Muscle of leg (tissue), 3 donors: ENCODE measurements at regions not wholly inside any gene's neighbourhood (a gene's known extent, or its start where the extent isn't known, plus 50 kb on each side); places are given as distances from the start of the nearest gene placed in this dataset.

Experiments used
- DNase-seq: peaks from one replicate; pipeline ENCODE4 v3.0.0; 2013
- H3K27ac ChIP-seq: one replicate; pipeline ENCODE4 v1.5.1; 2013; ENCODE audit warnings: mild to moderate bottlenecking, low read length, control low read depth
- H3K27me3 ChIP-seq: one replicate; pipeline ENCODE4 v1.6.1; 2013; ENCODE audit warnings: low read length; ENCODE audit not compliant: control insufficient read depth, insufficient read depth
- H3K36me3 ChIP-seq: one replicate; pipeline ENCODE4 v1.6.1; 2013; ENCODE audit warnings: low read length; ENCODE audit not compliant: control insufficient read depth, insufficient read depth
- H3K4me1 ChIP-seq: one replicate; pipeline ENCODE4 v1.6.1; 2013; ENCODE audit warnings: low read length; ENCODE audit not compliant: control insufficient read depth, insufficient read depth
- H3K4me3 ChIP-seq: one replicate; pipeline ENCODE4 v1.5.1; 2013; ENCODE audit warnings: low read length, control low read depth
- H3K9me3 ChIP-seq: replicated peaks from 2 replicates; pipeline ENCODE4 v1.6.1; 2013; ENCODE audit warnings: low read depth, low read length; ENCODE audit not compliant: control insufficient read depth
- WGBS: methylation state at CpG from one replicate; pipeline ENCODE4 v1.1.5; 2013; ENCODE audit warnings: missing lambda C conversion rate; ENCODE audit not compliant: insufficient coverage; 5-methylcytosine and 5-hydroxymethylcytosine counted together

DNA sequence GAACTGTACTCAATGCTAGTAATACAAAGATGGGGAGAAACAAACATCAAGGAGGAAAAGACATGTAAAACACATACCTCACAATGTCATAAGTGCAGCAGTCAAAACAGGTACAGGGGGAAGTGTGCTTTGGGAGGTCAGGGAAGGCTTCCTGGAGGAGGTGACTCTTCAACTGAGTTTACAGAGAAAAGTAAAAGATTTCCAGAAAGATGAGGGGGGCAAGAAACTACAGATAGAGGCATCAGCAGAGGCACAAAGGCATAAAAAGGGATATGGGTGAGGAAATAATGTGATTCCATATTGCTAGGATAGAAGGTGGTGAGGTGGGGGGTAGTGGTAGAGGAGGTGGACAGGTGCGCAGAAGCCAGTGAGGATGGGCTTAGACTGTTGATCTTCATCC is 95.0 kb downstream of the LSM5 start:
- 100% methylated on average over 1 of the region's 1 CpG for WGBS
- no peak for DNase-seq
- Histone ChIP-seq H3K27me3 (no peaks in the 10 kb centered on the region), H3K9me3 (no peaks in the 10 kb centered on the region), H3K4me1 (no peaks in the 10 kb centered on the region), H3K27ac (no peak overlapping the region), H3K36me3 (no peaks in the 10 kb centered on the region), H3K4me3 (no peak overlapping the region)

DNA sequence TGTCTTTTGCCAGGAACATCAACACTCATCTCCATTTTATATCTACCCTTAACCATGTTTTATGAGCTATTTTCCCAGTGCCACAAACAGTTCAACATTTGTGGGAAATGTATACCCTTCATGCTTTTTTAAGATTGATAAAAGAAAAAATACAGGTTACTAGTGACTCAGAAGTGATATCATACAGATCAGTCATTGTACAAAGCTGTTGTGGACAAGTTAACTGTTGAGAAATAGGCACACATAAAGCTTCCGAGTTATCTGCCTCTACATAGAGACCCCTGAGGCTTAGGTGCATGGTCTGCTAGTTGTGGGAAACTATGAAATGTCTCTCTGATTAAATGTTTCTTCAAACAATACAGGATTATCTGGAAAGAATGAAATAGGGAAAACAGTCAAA is 96.3 kb downstream of the LSM5 start:
- no peaks in the 10 kb centered on the region for H3K4me1 ChIP-seq
- H3K36me3 ChIP-seq = no peaks in the 10 kb centered on the region
- WGBS = no CpG with 5 or more reads among the region's 1 CpG
- DNase-seq = no peak
- no peaks in the 10 kb centered on the region for H3K9me3 ChIP-seq
- no peak overlapping the region for H3K27ac ChIP-seq
- no peaks in the 10 kb centered on the region for H3K27me3 ChIP-seq
- H3K4me3 ChIP-seq = no peak overlapping the region

DNA sequence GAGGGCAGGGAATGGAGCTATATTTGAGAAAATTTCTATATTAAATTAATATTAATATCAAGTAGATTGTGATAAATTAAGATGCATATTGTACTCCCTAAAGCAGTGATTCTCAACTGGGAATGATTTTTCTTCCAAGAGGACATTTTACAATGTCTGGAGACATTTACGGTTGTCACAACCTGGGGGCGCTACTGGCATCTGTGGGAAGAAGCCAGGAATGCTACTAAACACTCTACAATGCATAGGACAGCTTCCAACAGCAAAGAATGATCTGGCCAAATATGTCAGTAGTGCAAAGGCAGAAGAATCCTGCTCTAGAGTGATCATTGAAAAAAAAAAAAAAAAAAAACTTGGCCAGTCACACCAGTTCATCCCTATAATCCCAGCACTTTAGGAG is 100.0 kb downstream of the LSM5 start:
- no CpG with 5 or more reads among the region's 2 CpGs for WGBS
- H3K27me3 ChIP-seq = no peaks in the 10 kb centered on the region

GRCh38 chr7:32385316-32385956 is 104.7 kb downstream of the LSM5 start:
- H3K27me3 ChIP-seq = no peaks in the 10 kb centered on the region
- no peak overlapping the region for H3K27ac ChIP-seq
- H3K4me3 ChIP-seq = no peak overlapping the region
- no CpG with 5 or more reads among the region's 2 CpGs for WGBS
- peak; percentile 43 for DNase-seq
- no peaks in the 10 kb centered on the region for H3K9me3 ChIP-seq
- H3K4me1 ChIP-seq = peaks cover 3% of the 10 kb centered on the region
- H3K36me3 ChIP-seq = no peaks in the 10 kb centered on the region

More for the DNA sequence above, 100.0 kb downstream of the LSM5 start:
- DNase-seq = no peak
- Histone ChIP-seq H3K4me1 (no peaks in the 10 kb centered on the region), H3K4me3 (no peak overlapping the region), H3K36me3 (no peaks in the 10 kb centered on the region), H3K9me3 (no peaks in the 10 kb centered on the region), H3K27ac (no peak overlapping the region)

GRCh38 chr7:32381024-32381601 is 109.1 kb downstream of the LSM5 start:
- H3K9me3 ChIP-seq = no peaks in the 10 kb centered on the region
- no peak overlapping the region for H3K4me3 ChIP-seq
- H3K36me3 ChIP-seq = no peaks in the 10 kb centered on the region
- no peaks in the 10 kb centered on the region for H3K27me3 ChIP-seq
- DNase-seq = no peak
- peaks cover 7% of the 10 kb centered on the region for H3K4me1 ChIP-seq
- no peak overlapping the region for H3K27ac ChIP-seq
- WGBS = 76% methylated on average over 3 of the region's 4 CpGs

DNA sequence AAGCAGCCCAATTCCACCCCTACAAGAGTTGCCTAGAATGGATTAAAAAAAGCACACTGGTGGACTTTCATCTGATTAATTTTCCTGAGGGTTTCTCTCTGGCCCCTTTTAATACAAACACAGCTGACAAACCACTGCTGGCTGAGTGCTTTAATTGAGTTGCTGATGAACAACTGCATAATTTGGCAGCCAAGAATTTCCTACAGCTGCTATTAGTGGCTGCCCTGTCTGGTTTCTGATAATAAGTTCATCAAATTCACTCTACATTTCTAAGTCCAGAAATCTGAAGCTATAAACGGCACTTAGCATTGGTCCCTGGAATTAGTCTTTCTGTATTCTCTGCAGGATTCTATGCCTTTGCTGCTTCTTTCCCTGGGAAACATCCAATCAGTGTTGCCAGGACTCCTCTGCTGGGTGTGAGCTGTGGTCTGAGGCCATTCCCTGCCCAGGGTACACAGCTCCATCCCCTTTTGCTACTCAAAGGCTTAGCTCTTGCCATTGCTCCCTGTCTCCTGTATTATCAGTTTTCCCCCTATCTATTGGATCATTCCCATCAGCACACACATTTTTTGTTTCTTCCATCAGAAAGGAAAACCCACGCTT is 110.6 kb downstream of the LSM5 start:
- Histone ChIP-seq H3K4me3 (no peak overlapping the region), H3K9me3 (no peaks in the 10 kb centered on the region), H3K27ac (no peak overlapping the region), H3K27me3 (no peaks in the 10 kb centered on the region), H3K4me1 (peaks cover 7% of the 10 kb centered on the region), H3K36me3 (no peaks in the 10 kb centered on the region)
- WGBS = 67% methylated on average over 1 of the region's 2 CpGs
- peak; percentile 59 for DNase-seq

DNA sequence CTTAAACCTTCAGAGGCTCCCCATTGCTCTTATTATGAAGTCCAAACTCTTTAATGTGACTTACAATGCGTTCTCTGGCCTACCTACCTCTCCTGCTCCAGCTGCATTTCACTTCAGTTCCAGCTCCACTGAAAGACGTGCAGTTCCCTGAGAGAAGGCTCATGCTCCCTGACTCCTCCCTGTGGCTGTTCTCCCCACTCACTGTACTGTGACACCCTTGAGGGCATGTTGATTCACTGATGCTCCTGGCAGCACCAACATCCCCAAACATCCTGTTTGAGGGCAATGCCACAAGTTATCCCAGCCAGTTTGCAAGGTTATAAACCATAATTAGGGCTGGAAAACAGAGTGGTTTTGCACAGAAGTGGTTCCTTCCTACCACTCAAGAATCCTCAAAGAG is 111.2 kb downstream of the LSM5 start:
- DNase-seq = no peak
- Histone ChIP-seq H3K4me3 (no peak overlapping the region), H3K27me3 (no peaks in the 10 kb centered on the region), H3K27ac (no peak overlapping the region), H3K4me1 (peaks cover 7% of the 10 kb centered on the region), H3K9me3 (no peaks in the 10 kb centered on the region), H3K36me3 (no peaks in the 10 kb centered on the region)
- WGBS = 40% methylated on average over 2 of the region's 2 CpGs

GRCh38 chr7:32364581-32364980 is 125.6 kb downstream of the LSM5 start:
- WGBS = 83% methylated on average over 4 of the region's 4 CpGs

DNA sequence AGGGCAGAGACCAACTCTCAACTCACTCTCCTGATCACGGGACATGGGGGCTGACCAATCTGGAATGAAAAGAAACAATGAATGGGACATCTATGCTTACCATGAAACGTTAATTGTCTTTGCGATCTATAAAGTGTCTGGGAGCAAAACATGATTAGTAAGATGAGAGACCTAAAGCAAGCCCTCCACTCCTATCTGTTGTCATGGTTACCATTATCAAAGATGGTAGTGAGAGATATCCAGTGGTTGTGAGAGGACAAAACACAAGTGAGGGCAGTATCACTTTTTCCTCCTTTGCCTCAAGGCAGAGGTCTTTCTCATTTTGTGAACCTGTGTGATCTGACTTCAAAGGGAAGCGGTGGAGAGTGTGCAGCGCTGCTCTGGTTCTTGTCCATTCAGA is 130.1 kb downstream of the LSM5 start:
- Histone ChIP-seq H3K4me1 (no peaks in the 10 kb centered on the region), H3K4me3 (no peak overlapping the region), H3K27ac (no peak overlapping the region), H3K36me3 (no peaks in the 10 kb centered on the region), H3K9me3 (no peaks in the 10 kb centered on the region), H3K27me3 (no peaks in the 10 kb centered on the region)
- WGBS = 88% methylated on average over 2 of the region's 5 CpGs
- no peak for DNase-seq

More at GRCh38 chr7:32364581-32364980, 125.6 kb downstream of the LSM5 start:
- Histone ChIP-seq H3K27me3 (no peaks in the 10 kb centered on the region), H3K4me1 (no peaks in the 10 kb centered on the region), H3K36me3 (no peaks in the 10 kb centered on the region), H3K27ac (no peak overlapping the region), H3K9me3 (no peaks in the 10 kb centered on the region), H3K4me3 (no peak overlapping the region)
- DNase-seq = no peak

DNA sequence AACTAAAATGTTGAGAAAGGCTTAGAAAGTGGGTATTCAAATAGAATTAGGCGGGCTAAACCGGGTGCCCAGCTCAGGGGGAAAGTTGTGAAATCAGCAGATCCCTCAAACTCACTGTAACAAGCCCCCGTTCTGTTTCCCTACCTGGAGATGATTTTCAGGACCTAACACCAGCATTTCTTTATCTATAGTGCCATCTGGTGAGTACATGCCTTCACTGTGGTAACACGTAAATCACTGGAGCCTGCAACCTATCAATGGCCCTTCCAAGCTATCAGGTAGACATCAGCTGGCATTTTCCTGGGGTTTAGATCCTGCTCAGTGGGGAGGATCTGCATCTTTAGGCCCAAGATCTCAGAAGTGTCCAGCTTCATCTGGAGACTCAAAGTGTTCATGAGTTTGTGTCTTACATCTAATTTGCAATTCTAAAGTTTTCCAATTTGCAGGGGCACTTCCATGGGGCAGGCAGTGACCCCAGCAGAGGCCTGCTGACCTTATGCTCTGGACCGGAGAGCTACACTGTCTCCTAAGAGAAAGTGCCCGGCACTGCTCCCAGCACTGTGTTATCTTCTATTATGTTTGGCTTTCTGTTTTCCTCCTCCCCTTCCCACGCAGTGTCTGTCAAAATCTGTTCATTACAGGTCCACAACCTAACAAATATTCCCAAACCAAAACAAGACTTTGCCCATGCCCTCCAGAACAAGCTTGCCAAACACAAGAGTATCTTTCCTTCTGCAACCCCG is 132.5 kb downstream of the LSM5 start:
- 42% methylated on average over 3 of the region's 8 CpGs for WGBS
- H3K9me3 ChIP-seq = no peaks in the 10 kb centered on the region
- no peaks in the 10 kb centered on the region for H3K4me1 ChIP-seq
- no peaks in the 10 kb centered on the region for H3K27me3 ChIP-seq
- H3K27ac ChIP-seq = no peak overlapping the region
- DNase-seq = no peak
- H3K36me3 ChIP-seq = no peaks in the 10 kb centered on the region
- no peak overlapping the region for H3K4me3 ChIP-seq
